Endothelial cell of umbilical vein (primary cell): ENCODE measurements at regions not wholly inside any gene's neighbourhood (a gene's known extent, or its start where the extent isn't known, plus 50 kb on each side); places are given as distances from the start of the nearest gene placed in this dataset.

Experiments
- BruUV-seq: library from RNA; stranded (reverse); fragments of 400-500 nt; replicated peaks from 2 replicates; lab custom pipeline; 2021; lab: Mats Ljungman, UMichigan
- CTCF ChIA-PET: fragments of 300-600, 350-600 bp; sonication (Branson Sonifier 250); formaldehyde crosslinking; loops from one replicate; lab custom pipeline; 2021; ENCODE audit warnings: antibody characterized with exemption, inconsistent platforms; lab: Charles Lee
- POLR2A ChIA-PET: fragments of 300-600, 350-600 bp; sonication (Branson Sonifier 250); formaldehyde crosslinking; loops from one replicate; lab custom pipeline; 2021; ENCODE audit warnings: antibody characterized with exemption, inconsistent platforms; lab: Charles Lee
- DNase-seq: peaks from one replicate; pipeline ENCODE4 v3.0.0-alpha.2; 2011; ENCODE audit warnings: low read depth, low spot score
- FAIRE-seq: peaks from 2 replicates; lab custom pipeline; 2011; peaks lifted over from hg19 to GRCh38; lab: Jason Lieb, UNC
- H2AFZ ChIP-seq: 2 replicates; pipeline ENCODE4 v1.6.0; 2012; ENCODE audit warnings: low read depth, low read length, control low read depth, inconsistent platforms
- H3K27ac ChIP-seq: 2 replicates; pipeline ENCODE4 v1.5.1; 2011; ENCODE audit warnings: low read depth, mild to moderate bottlenecking, control low read depth, low read length, moderate library complexity; ENCODE audit not compliant: insufficient read depth
- H3K27me3 ChIP-seq, 2 experiments: 2 replicates each; pipeline versions ENCODE4 v1.6.0 to v1.6.1; 2011; ENCODE audit warnings: low read length in 2 of 2, mixed read lengths in 1 of 2; ENCODE audit not compliant: control insufficient read depth in 2 of 2, insufficient read depth in 2 of 2
- H3K36me3 ChIP-seq, 2 experiments: 2 replicates in 1 of 2; 3 replicates in 1 of 2; pipeline ENCODE4 v1.5.1; 2011; ENCODE audit warnings: low read length in 2 of 2, mild to moderate bottlenecking in 1 of 2, moderate library complexity in 1 of 2; ENCODE audit not compliant: control insufficient read depth in 2 of 2, insufficient read depth in 2 of 2; ENCODE audit errors: extremely low read depth in 1 of 2
- H3K4me1 ChIP-seq: 3 replicates; pipeline ENCODE4 v1.5.1; 2011; ENCODE audit warnings: mild to moderate bottlenecking, low read length; ENCODE audit not compliant: control insufficient read depth, insufficient read depth; ENCODE audit errors: extremely low read depth
- H3K4me2 ChIP-seq: 2 replicates; pipeline ENCODE4 v1.6.1; 2011; ENCODE audit warnings: low read length, control low read depth, mixed read lengths; ENCODE audit not compliant: insufficient read depth
- H3K4me3 ChIP-seq, 3 experiments: fragments of 200-600 bp in 1 of 3; sonication (generic), shearing (Covaris generic) in 1 of 3; replicated peaks in 1 of 3; 2 replicates each; pipeline ENCODE4 v1.5.1; 2011 to 2016; ENCODE audit warnings: control low read depth in 3 of 3, low read length in 3 of 3, mild to moderate bottlenecking in 2 of 3, inconsistent platforms in 1 of 3, low read depth in 1 of 3, moderate library complexity in 1 of 3; ENCODE audit not compliant: insufficient read depth in 1 of 3
- H3K79me2 ChIP-seq: 2 replicates; pipeline ENCODE4 v1.6.0; 2012; ENCODE audit warnings: low read length, inconsistent platforms; ENCODE audit not compliant: control insufficient read depth, insufficient read depth
- H3K9ac ChIP-seq: replicated peaks from 2 replicates; pipeline ENCODE3; 2011; ENCODE audit warnings: low read length, control low read depth; ENCODE audit not compliant: insufficient read depth; ENCODE audit errors: extremely low read depth
- H3K9me1 ChIP-seq: replicated peaks from 3 replicates; pipeline ENCODE4 v1.6.0; 2011; ENCODE audit warnings: mild to moderate bottlenecking, low read length; ENCODE audit not compliant: control insufficient read depth, insufficient read depth; ENCODE audit errors: extremely low read depth
- H3K9me3 ChIP-seq: replicated peaks from 2 replicates; pipeline ENCODE4 v1.5.1; 2012; ENCODE audit warnings: low read length, inconsistent platforms; ENCODE audit not compliant: control insufficient read depth, insufficient read depth
- H4K20me1 ChIP-seq: replicated peaks from 2 replicates; pipeline ENCODE3; 2011; ENCODE audit warnings: mild to moderate bottlenecking, low read length; ENCODE audit not compliant: control insufficient read depth, insufficient read depth; ENCODE audit errors: extremely low read depth
- EZH2 ChIP-seq: IDR thresholded peaks from 2 replicates; pipeline ENCODE4 v1.6.1; 2012; ENCODE audit warnings: borderline replicate concordance, low read depth, mild to moderate bottlenecking, moderate library complexity, low read length, inconsistent platforms; ENCODE audit not compliant: severe bottlenecking
- FOS ChIP-seq: IDR thresholded peaks from 2 replicates; pipeline ENCODE4 v1.6.1; 2011; ENCODE audit warnings: mild to moderate bottlenecking, low read length, moderate library complexity, borderline replicate concordance; ENCODE audit not compliant: insufficient read depth
- GATA2 ChIP-seq: IDR thresholded peaks from 2 replicates; pipeline ENCODE4 v1.7.0; 2011; ENCODE audit warnings: low read depth, mild to moderate bottlenecking, moderate library complexity, mixed read lengths, low read length; ENCODE audit not compliant: insufficient read length, insufficient read depth
- JUN ChIP-seq: IDR thresholded peaks from 2 replicates; pipeline ENCODE4 v1.6.1; 2011; ENCODE audit warnings: borderline replicate concordance, low read depth; ENCODE audit not compliant: insufficient read length, insufficient read depth
- MYC ChIP-seq: IDR thresholded peaks from one replicate; pipeline ENCODE4 v1.6.1; 2011; ENCODE audit warnings: mild to moderate bottlenecking, low read depth, low read length
- POLR2A ChIP-seq: IDR thresholded peaks from 2 replicates; pipeline ENCODE4 v1.6.1; 2012; ENCODE audit warnings: low read depth, mild to moderate bottlenecking, control low read depth, low read length
- POLR2AphosphoS5 ChIP-seq: IDR thresholded peaks from 2 replicates; pipeline ENCODE4 v1.6.1; 2012; ENCODE audit warnings: low read depth, mild to moderate bottlenecking, control low read depth, low read length, moderate library complexity; ENCODE audit not compliant: insufficient read depth
- dilution Hi-C: fragments of 300-500 bp; cut with MboI; formaldehyde crosslinking; loops from one replicate; pipeline ENCODE4 v1.15.0; 2019; ENCODE audit warnings: low sequenced_read_pairs; ENCODE audit not compliant: extremely low pct_ligation_motif_present
- intact Hi-C: fragments of 100-400 bp; cut with micrococcal nuclease; formaldehyde crosslinking; loops from one replicate; pipeline ENCODE4 v1.10.0; 2022
- TF ChIP-seq, protein P1 (sequence below), 2 donors: IDR thresholded peaks; 1 replicate in 1 of 2; 2 replicates in 1 of 2; pipeline ENCODE4 v1.5.1; 2011; ENCODE audit warnings: low read length in 2 of 2, mild to moderate bottlenecking in 2 of 2, moderate library complexity in 2 of 2, control low read depth in 1 of 2, inconsistent platforms in 1 of 2, low read depth in 1 of 2; ENCODE audit not compliant: insufficient read depth in 1 of 2; ENCODE audit errors: extremely low read depth in 1 of 2
- TF ChIP-seq, protein P2 (sequence below): IDR thresholded peaks from 2 replicates; pipeline ENCODE4 v1.6.1; 2011; ENCODE audit not compliant: insufficient read depth, insufficient read length

DNA sequence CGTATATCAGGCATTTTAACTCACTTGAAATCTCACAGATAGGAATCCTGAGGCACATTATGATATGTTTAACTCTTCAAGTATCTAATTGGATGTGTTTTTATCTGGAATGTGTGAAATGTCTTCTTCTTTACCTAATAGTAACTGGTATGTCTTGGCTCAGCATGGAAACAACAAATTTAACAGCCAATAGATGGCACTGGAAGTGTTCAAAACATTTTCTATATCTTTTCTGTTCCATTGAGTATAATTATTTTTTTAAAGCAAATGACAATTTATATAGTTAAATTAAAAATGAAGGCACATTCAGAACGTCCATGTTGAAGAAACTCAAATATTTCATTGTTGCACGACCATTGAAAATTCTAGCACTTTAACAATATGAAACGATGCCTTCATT lies 164.6 kb upstream of the SLC16A7 start:
- H3K9ac ChIP-seq: no peak overlapping the region
- DNase-seq: peak; percentile 11
- ChIA-PET CTCF (interaction anchor here (0.8 kb wide), 1 partner anchor 1063 kb away, joined by 3 read pairs; no protein-coding TSS in a partner anchor), POLR2A (no interaction called here)
- BruUV-seq: no TSS peak
- no peak for TF ChIP-seq POLR2A
- TF ChIP-seq, protein P1, sequence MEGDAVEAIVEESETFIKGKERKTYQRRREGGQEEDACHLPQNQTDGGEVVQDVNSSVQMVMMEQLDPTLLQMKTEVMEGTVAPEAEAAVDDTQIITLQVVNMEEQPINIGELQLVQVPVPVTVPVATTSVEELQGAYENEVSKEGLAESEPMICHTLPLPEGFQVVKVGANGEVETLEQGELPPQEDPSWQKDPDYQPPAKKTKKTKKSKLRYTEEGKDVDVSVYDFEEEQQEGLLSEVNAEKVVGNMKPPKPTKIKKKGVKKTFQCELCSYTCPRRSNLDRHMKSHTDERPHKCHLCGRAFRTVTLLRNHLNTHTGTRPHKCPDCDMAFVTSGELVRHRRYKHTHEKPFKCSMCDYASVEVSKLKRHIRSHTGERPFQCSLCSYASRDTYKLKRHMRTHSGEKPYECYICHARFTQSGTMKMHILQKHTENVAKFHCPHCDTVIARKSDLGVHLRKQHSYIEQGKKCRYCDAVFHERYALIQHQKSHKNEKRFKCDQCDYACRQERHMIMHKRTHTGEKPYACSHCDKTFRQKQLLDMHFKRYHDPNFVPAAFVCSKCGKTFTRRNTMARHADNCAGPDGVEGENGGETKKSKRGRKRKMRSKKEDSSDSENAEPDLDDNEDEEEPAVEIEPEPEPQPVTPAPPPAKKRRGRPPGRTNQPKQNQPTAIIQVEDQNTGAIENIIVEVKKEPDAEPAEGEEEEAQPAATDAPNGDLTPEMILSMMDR (IDR thresholded peaks at IDR 0.05; ENCODE audit: extremely low read depth in 1 of 2, insufficient read depth in 1 of 2, low read depth in 1 of 2, low read length in 2 of 2): no peak
- no peak for TF ChIP-seq GATA2
- TF ChIP-seq, protein P2, sequence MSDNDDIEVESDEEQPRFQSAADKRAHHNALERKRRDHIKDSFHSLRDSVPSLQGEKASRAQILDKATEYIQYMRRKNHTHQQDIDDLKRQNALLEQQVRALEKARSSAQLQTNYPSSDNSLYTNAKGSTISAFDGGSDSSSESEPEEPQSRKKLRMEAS: no peak
- TF ChIP-seq EZH2: no peak
- TF ChIP-seq JUN: no peak
- TF ChIP-seq POLR2AphosphoS5: no peak
- no peak for TF ChIP-seq MYC
- TF ChIP-seq FOS: no peak
- no peaks in the 10 kb centered on the region for H3K36me3 ChIP-seq
- dilution Hi-C loops: no loop called here
- H3K4me3 ChIP-seq: no peak overlapping the region
- no peaks in the 10 kb centered on the region for H3K27me3 ChIP-seq
- H3K4me1 ChIP-seq: no peaks in the 10 kb centered on the region
- no peak overlapping the region for H2AFZ ChIP-seq
- no peak overlapping the region for H3K4me2 ChIP-seq
- no peaks in the 10 kb centered on the region for H3K9me1 ChIP-seq
- no peaks in the 10 kb centered on the region for H3K79me2 ChIP-seq
- intact Hi-C loops: no loop called here
- H3K27ac ChIP-seq: no peak overlapping the region
- FAIRE-seq: no peak
- no peaks in the 10 kb centered on the region for H3K9me3 ChIP-seq
- no peaks in the 10 kb centered on the region for H4K20me1 ChIP-seq
